H1 (cell line): ENCODE measurements at regions not wholly inside any gene's neighbourhood (a gene's known extent, or its start where the extent isn't known, plus 50 kb on each side); places are given as distances from the start of the nearest gene placed in this dataset.

Experiments
- CTCF ChIA-PET: fragments of 300-600 bp; sonication (Branson Sonifier 250); formaldehyde crosslinking; loops from one replicate; lab custom pipeline; 2021; ENCODE audit not compliant: partially characterized antibody; lab: Charles Lee
- POLR2A ChIA-PET: fragments of 300-600 bp; sonication (Branson Sonifier 250); formaldehyde crosslinking; loops from one replicate; lab custom pipeline; 2021; ENCODE audit warnings: inconsistent platforms; ENCODE audit not compliant: partially characterized antibody; lab: Charles Lee
- DNase-seq, 2 experiments: peaks; one replicate each; pipeline versions ENCODE4 v3.0.0 to v3.0.0-alpha.2; 2010 to 2022; ENCODE audit warnings: low spot score in 2 of 2, low read depth in 1 of 2, mixed read lengths in 1 of 2
- FAIRE-seq: peaks from 2 replicates; lab custom pipeline; 2011; peaks lifted over from hg19 to GRCh38; lab: Jason Lieb, UNC
- H2AFZ ChIP-seq: 2 replicates; pipeline ENCODE4 v1.8.1; 2012; ENCODE audit warnings: low read length, inconsistent platforms
- H2AK5ac ChIP-seq: 2 replicates; pipeline ENCODE4 v1.6.1; 2013; ENCODE audit warnings: low read depth, low read length
- H2BK120ac ChIP-seq: replicated peaks from 2 replicates; pipeline ENCODE3; 2013; ENCODE audit warnings: low read depth, low read length, inconsistent platforms
- H2BK12ac ChIP-seq: 2 replicates; pipeline ENCODE4 v1.6.1; 2013; ENCODE audit warnings: low read depth, low read length
- H2BK15ac ChIP-seq: 2 replicates; pipeline ENCODE4 v1.6.1; 2013; ENCODE audit warnings: low read length
- H2BK20ac ChIP-seq: 2 replicates; pipeline ENCODE4 v1.6.1; 2013; ENCODE audit warnings: low read length
- H2BK5ac ChIP-seq: 2 replicates; pipeline ENCODE4 v1.6.1; 2013; ENCODE audit warnings: low read depth, low read length
- H3K14ac ChIP-seq: 2 replicates; pipeline ENCODE4 v1.6.1; 2013; ENCODE audit warnings: inconsistent platforms; ENCODE audit not compliant: insufficient read length
- H3K18ac ChIP-seq: 2 replicates; pipeline ENCODE4 v1.6.1; 2013; ENCODE audit warnings: low read length; ENCODE audit errors: extremely low read depth
- H3K23ac ChIP-seq: 2 replicates; pipeline ENCODE4 v1.6.1; 2013; ENCODE audit warnings: inconsistent platforms; ENCODE audit not compliant: insufficient read length
- H3K23me2 ChIP-seq: 2 replicates; pipeline ENCODE4 v1.6.1; 2013; ENCODE audit warnings: low read depth, low read length
- H3K27ac ChIP-seq: 2 replicates; pipeline ENCODE4 v1.6.1; 2011; ENCODE audit warnings: low read depth, low read length, inconsistent platforms
- H3K27me3 ChIP-seq, 4 experiments: replicated peaks in 1 of 4; 1 replicate in 1 of 4; 2 replicates in 3 of 4; pipeline versions ENCODE4 v1.6.1 to v1.8.1; 2011 to 2013; ENCODE audit warnings: low read length in 3 of 4, mild to moderate bottlenecking in 3 of 4, inconsistent platforms in 2 of 4, mixed read lengths in 2 of 4, moderate library complexity in 1 of 4; ENCODE audit not compliant: control insufficient read depth in 3 of 4, insufficient read depth in 3 of 4; ENCODE audit errors: extremely low read depth in 1 of 4
- H3K36me3 ChIP-seq, 4 experiments: 2 replicates each; pipeline versions ENCODE4 v1.6.1 to v1.8.1; 2011 to 2013; ENCODE audit warnings: mild to moderate bottlenecking in 4 of 4, low read length in 3 of 4, moderate library complexity in 2 of 4, control low read depth in 1 of 4, inconsistent platforms in 1 of 4; ENCODE audit not compliant: insufficient read depth in 4 of 4, control insufficient read depth in 2 of 4
- H3K4ac ChIP-seq: replicated peaks from 2 replicates; pipeline ENCODE3; 2013; ENCODE audit warnings: low read length, low read depth, mixed read lengths, inconsistent platforms; ENCODE audit not compliant: insufficient read length
- H3K4me1 ChIP-seq, 4 experiments: replicated peaks in 1 of 4; 1 replicate in 1 of 4; 2 replicates in 3 of 4; pipeline versions ENCODE4 v1.6.1 to v1.8.1; 2011 to 2013; ENCODE audit warnings: low read length in 3 of 4, inconsistent platforms in 2 of 4, mixed read lengths in 1 of 4; ENCODE audit not compliant: insufficient read depth in 4 of 4, control insufficient read depth in 3 of 4
- H3K4me2 ChIP-seq, 2 experiments: 2 replicates each; pipeline versions ENCODE4 v1.6.1 to v1.8.1; 2011 to 2013; ENCODE audit warnings: low read depth in 2 of 2, low read length in 2 of 2, control low read depth in 1 of 2, inconsistent platforms in 1 of 2, mild to moderate bottlenecking in 1 of 2; ENCODE audit not compliant: insufficient read depth in 1 of 2
- H3K4me3 ChIP-seq, 4 experiments: fragments of 200-600, 300-600 bp in 1 of 4; sonication (generic), shearing (Covaris generic), sonication (Bioruptor Twin) in 1 of 4; 2 replicates each; pipeline versions ENCODE4 v1.5.1 to v1.8.1; 2011 to 2016; ENCODE audit warnings: low read length in 4 of 4, low read depth in 3 of 4, control low read depth in 2 of 4, inconsistent platforms in 2 of 4, mild to moderate bottlenecking in 2 of 4, mixed read lengths in 1 of 4, moderate library complexity in 1 of 4; ENCODE audit not compliant: insufficient read depth in 2 of 4; ENCODE audit errors: extremely low read depth in 1 of 4
- H3K56ac ChIP-seq: replicated peaks from 2 replicates; pipeline ENCODE3; 2013; ENCODE audit warnings: low read depth, mild to moderate bottlenecking, mixed read lengths, low read length, inconsistent platforms; ENCODE audit not compliant: insufficient read length
- H3K79me1 ChIP-seq: 2 replicates; pipeline ENCODE4 v1.6.1; 2013; ENCODE audit warnings: low read depth, low read length, control low read depth
- H3K79me2 ChIP-seq, 2 experiments: 2 replicates each; pipeline versions ENCODE4 v1.6.1 to v1.8.1; 2012 to 2013; ENCODE audit warnings: low read length in 2 of 2, mild to moderate bottlenecking in 2 of 2, inconsistent platforms in 1 of 2; ENCODE audit not compliant: insufficient read depth in 2 of 2, control insufficient read depth in 1 of 2
- H3K9ac ChIP-seq, 4 experiments: replicated peaks in 1 of 4; 1 replicate in 1 of 4; 2 replicates in 3 of 4; pipeline versions ENCODE4 v1.6.1 to v1.8.1; 2011 to 2013; ENCODE audit warnings: low read depth in 3 of 4, low read length in 3 of 4, control low read depth in 2 of 4, mild to moderate bottlenecking in 2 of 4, moderate library complexity in 2 of 4, inconsistent platforms in 1 of 4; ENCODE audit errors: extremely low read depth in 1 of 4
- H3K9me3 ChIP-seq, 2 experiments: 2 replicates each; pipeline versions ENCODE4 v1.6.1 to v1.8.1; 2012 to 2013; ENCODE audit warnings: mild to moderate bottlenecking in 2 of 2, moderate library complexity in 2 of 2, control low read depth in 1 of 2, inconsistent platforms in 1 of 2, low read depth in 1 of 2, low read length in 1 of 2, mixed read lengths in 1 of 2; ENCODE audit not compliant: insufficient read depth in 2 of 2
- H4K20me1 ChIP-seq, 2 experiments: replicated peaks in 1 of 2; 2 replicates each; pipeline versions ENCODE3 to v1.8.1; 2011 to 2013; ENCODE audit warnings: inconsistent platforms in 2 of 2, low read length in 2 of 2, mild to moderate bottlenecking in 1 of 2; ENCODE audit not compliant: insufficient read depth in 2 of 2, control insufficient read depth in 1 of 2
- H4K5ac ChIP-seq: 2 replicates; pipeline ENCODE4 v1.6.1; 2013; ENCODE audit warnings: low read length, low read depth, mixed read lengths, inconsistent platforms; ENCODE audit not compliant: insufficient read length
- H4K8ac ChIP-seq: 2 replicates; pipeline ENCODE4 v1.8.0; 2013; ENCODE audit warnings: mild to moderate bottlenecking, moderate library complexity, low read length, inconsistent platforms; ENCODE audit not compliant: insufficient read depth; ENCODE audit errors: extremely low read depth
- H4K91ac ChIP-seq: replicated peaks from 2 replicates; pipeline ENCODE3; 2013; ENCODE audit warnings: low read length, mixed read lengths, inconsistent platforms; ENCODE audit not compliant: insufficient read length
- CREB1 ChIP-seq: IDR thresholded peaks from 2 replicates; pipeline ENCODE4 v1.6.1; 2012; ENCODE audit warnings: inconsistent platforms
- KDM1A ChIP-seq: fragments of 200-600, 300-600 bp; sonication (generic); IDR thresholded peaks from 2 replicates; pipeline ENCODE4 v1.7.1; 2016; ENCODE audit warnings: mild to moderate bottlenecking, low read length, borderline replicate concordance
- MAFK ChIP-seq: IDR thresholded peaks from 2 replicates; pipeline ENCODE4 v1.6.1; 2012; ENCODE audit warnings: low read depth, mild to moderate bottlenecking, improper control_type of control experiment, low read length
- SRF ChIP-seq: IDR thresholded peaks from 2 replicates; pipeline ENCODE4 v1.6.1; 2011; ENCODE audit warnings: mild to moderate bottlenecking, low read depth, low read length, moderate library complexity
- TEAD4 ChIP-seq: IDR thresholded peaks from 2 replicates; pipeline ENCODE4 v1.6.1; 2012; ENCODE audit warnings: low read depth, low read length, inconsistent platforms, mixed read lengths
- YY1 ChIP-seq: IDR thresholded peaks from 2 replicates; pipeline ENCODE4 v1.6.1; 2011; ENCODE audit warnings: low read depth, mild to moderate bottlenecking, low read length
- WGBS, 2 experiments: shearing (Covaris generic) in 1 of 2; methylation state at CpG; one replicate each; pipeline versions ENCODE4 v1.1.6 to v1.1.7; 2013 to 2015; ENCODE audit warnings: low lambda C conversion rate in 2 of 2, mixed read lengths in 2 of 2, inconsistent platforms in 1 of 2, low coverage in 1 of 2, missing lambda C conversion rate in 1 of 2; ENCODE audit not compliant: insufficient replicate concordance in 2 of 2, insufficient coverage in 1 of 2, insufficient read length in 1 of 2; ENCODE audit errors: extremely low coverage in 1 of 2, missing lambda C conversion rate in 1 of 2; 5-methylcytosine and 5-hydroxymethylcytosine counted together

DNA sequence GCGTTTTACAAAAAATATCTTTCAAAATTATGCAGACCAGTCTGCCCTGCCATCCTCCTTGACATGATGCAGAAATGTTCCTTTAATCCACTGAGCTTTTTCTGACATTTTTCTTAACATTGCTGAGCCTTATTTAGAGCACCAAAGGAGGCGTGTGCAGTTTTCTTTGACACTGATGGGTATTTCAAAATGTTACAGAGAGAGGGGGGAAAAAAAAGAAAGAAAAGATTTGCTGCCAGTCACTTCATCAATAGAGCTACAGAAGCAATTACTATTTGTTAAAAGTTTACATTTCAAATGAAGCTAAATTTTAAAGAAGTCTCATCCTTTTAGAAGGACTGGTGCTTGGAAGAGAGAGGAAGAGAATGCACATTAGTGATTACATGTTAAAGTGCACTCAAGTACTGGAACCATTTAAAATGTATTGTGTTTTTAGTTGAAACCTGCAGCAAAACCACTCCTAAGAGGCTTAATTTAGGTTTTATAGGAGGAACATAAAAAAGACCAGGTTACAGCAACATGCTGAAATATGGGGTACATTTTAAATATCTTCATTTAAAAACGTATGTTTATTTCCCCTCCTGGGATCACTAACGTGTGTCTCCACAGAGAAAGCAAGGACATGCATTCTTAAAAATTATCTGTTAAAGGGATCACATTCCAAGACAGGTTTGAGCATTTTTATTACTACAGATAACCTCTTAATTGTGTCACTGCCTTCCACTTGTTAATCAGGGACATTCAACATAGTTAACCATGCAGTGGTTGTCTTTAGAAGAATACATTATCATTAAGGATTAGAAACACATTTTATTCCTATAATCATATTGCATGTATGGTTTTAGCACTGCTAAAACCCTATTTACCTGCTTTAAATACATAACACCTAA is 258.4 kb downstream of the MEIS1 start:
- no peak overlapping the region for H4K8ac ChIP-seq
- no peak overlapping the region for H3K9ac ChIP-seq
- no peak overlapping the region for H3K4me2 ChIP-seq
- H3K4ac ChIP-seq = no peak overlapping the region
- no peak overlapping the region for H3K27ac ChIP-seq
- no peak overlapping the region for H3K4me3 ChIP-seq
- H3K9me3 ChIP-seq = no peaks in the 10 kb centered on the region
- no peak overlapping the region for H2BK20ac ChIP-seq
- no peak overlapping the region for H2BK15ac ChIP-seq
- H2AFZ ChIP-seq = no peak overlapping the region
- no peaks in the 10 kb centered on the region for H3K27me3 ChIP-seq
- no peaks in the 10 kb centered on the region for H3K79me2 ChIP-seq
- no peak for TF ChIP-seq TEAD4
- TF ChIP-seq YY1 = no peak
- TF ChIP-seq SRF = no peak
- no peak for TF ChIP-seq MAFK
- no peak for TF ChIP-seq KDM1A
- no peak for TF ChIP-seq CREB1
- no peak for DNase-seq
- H3K79me1 ChIP-seq = no peaks in the 10 kb centered on the region
- no peak overlapping the region for H2AK5ac ChIP-seq
- no peaks in the 10 kb centered on the region for H3K23me2 ChIP-seq
- 72% methylated on average over 4 of the region's 4 CpGs; no CpG with 5 or more reads in 1 of the 2 experiments for WGBS, 2 experiments
- no peak overlapping the region for H4K5ac ChIP-seq
- H2BK5ac ChIP-seq = no peak overlapping the region
- POLR2A ChIA-PET = no interaction called here
- no peak overlapping the region for H2BK120ac ChIP-seq
- no peak overlapping the region for H3K23ac ChIP-seq
- no peak for FAIRE-seq
- H3K18ac ChIP-seq = no peak overlapping the region
- no peaks in the 10 kb centered on the region for H4K20me1 ChIP-seq
- H2BK12ac ChIP-seq = no peak overlapping the region
- CTCF ChIA-PET = no interaction called here
- H3K36me3 ChIP-seq = no peaks in the 10 kb centered on the region
- H4K91ac ChIP-seq = no peak overlapping the region
- no peak overlapping the region for H3K14ac ChIP-seq
- H3K56ac ChIP-seq = no peak overlapping the region
- H3K4me1 ChIP-seq = peaks cover 0 to 20% (median 6%) of the 10 kb centered on the region in 4 experiments; a peak in 3 of 7 replicates
